ENCODE measurements at regions not wholly inside any gene's neighbourhood (a gene's known extent, or its start where the extent isn't known, plus 50 kb on each side); places are given as distances from the start of the nearest gene placed in this dataset.
A peak's percentile ranks its signal among the peaks of the same experiment; 100 is the strongest.

- no peak for DNase-seq (ENCODE audit: extremely low read depth in 1 of 2, low read depth in 1 of 2)
Observed at GRCh38 chr10:91127341-91128082, 93.0 kb upstream of the PCGF5 start.

- no peak for DNase-seq (ENCODE audit: extremely low read depth in 1 of 2, low read depth in 1 of 2)
Observed at GRCh38 chr10:91135113-91135512, 85.3 kb upstream of the PCGF5 start.

- DNase-seq (ENCODE audit: extremely low read depth in 1 of 2, low read depth in 1 of 2), result no peak
Observed at GRCh38 chr10:91137011-91137643, 83.3 kb upstream of the PCGF5 start.

- no peak for DNase-seq (ENCODE audit: extremely low read depth in 1 of 2, low read depth in 1 of 2)
Observed at GRCh38 chr10:91137822-91138221, 82.6 kb upstream of the PCGF5 start.

GRCh38 chr10:91140995-91141549 is 79.4 kb upstream of the PCGF5 start:
- no peak for DNase-seq (ENCODE audit: extremely low read depth in 1 of 2, low read depth in 1 of 2)

GRCh38 chr10:91144961-91145360 is 75.5 kb upstream of the PCGF5 start:
- no peak for DNase-seq (ENCODE audit: extremely low read depth in 1 of 2, low read depth in 1 of 2)

GRCh38 chr10:91146146-91146545 is 74.3 kb upstream of the PCGF5 start:
- DNase-seq (ENCODE audit: extremely low read depth in 1 of 2, low read depth in 1 of 2), result no peak

- DNase-seq (ENCODE audit: extremely low read depth in 1 of 2, low read depth in 1 of 2), result no peak
Observed at GRCh38 chr10:91149550-91149949, 70.9 kb upstream of the PCGF5 start.

GRCh38 chr10:91150631-91151030 is 69.8 kb upstream of the PCGF5 start:
- DNase-seq (ENCODE audit: extremely low read depth in 1 of 2, low read depth in 1 of 2), result no peak

- no peak for DNase-seq (ENCODE audit: extremely low read depth in 1 of 2, low read depth in 1 of 2)
Observed at GRCh38 chr10:91153508-91153907, 67.0 kb upstream of the PCGF5 start.

- DNase-seq (ENCODE audit: extremely low read depth in 1 of 2, low read depth in 1 of 2), result no peak
Observed at GRCh38 chr10:91154842-91155241, 65.6 kb upstream of the PCGF5 start.

- no peak for DNase-seq (ENCODE audit: extremely low read depth in 1 of 2, low read depth in 1 of 2)
Observed at GRCh38 chr10:91156196-91156595, 64.3 kb upstream of the PCGF5 start.

GRCh38 chr10:91159254-91159783 is 61.1 kb upstream of the PCGF5 start:
- no peak for DNase-seq (ENCODE audit: extremely low read depth in 1 of 2, low read depth in 1 of 2)

- DNase-seq (ENCODE audit: extremely low read depth in 1 of 2, low read depth in 1 of 2), result peak in 1 of 2 donors; percentile 4
Observed at GRCh38 chr10:91162050-91162494, 58.4 kb upstream of the PCGF5 start.

- DNase-seq (ENCODE audit: extremely low read depth in 1 of 2, low read depth in 1 of 2), result peak; percentile 52 to 73
Observed at GRCh38 chr10:91162495-91163268, 57.8 kb upstream of the PCGF5 start.

GRCh38 chr10:91163269-91163868 is 57.1 kb upstream of the PCGF5 start:
- peak; percentile 63 to 66 for DNase-seq (ENCODE audit: extremely low read depth in 1 of 2, low read depth in 1 of 2)

- peak; percentile 52 to 56 for DNase-seq (ENCODE audit: extremely low read depth in 1 of 2, low read depth in 1 of 2)
Observed at GRCh38 chr10:91163869-91164474, 56.5 kb upstream of the PCGF5 start.

- no peak for DNase-seq (ENCODE audit: extremely low read depth in 1 of 2, low read depth in 1 of 2)
Observed at GRCh38 chr10:91164520-91165065, 55.9 kb upstream of the PCGF5 start.

- DNase-seq (ENCODE audit: extremely low read depth in 1 of 2, low read depth in 1 of 2), result no peak
Observed at GRCh38 chr10:91167406-91167805, 53.1 kb upstream of the PCGF5 start.

GRCh38 chr10:91170418-91170817 is 50.0 kb upstream of the PCGF5 start:
- DNase-seq (ENCODE audit: extremely low read depth in 1 of 2, low read depth in 1 of 2), result no peak

Measured in activated CD8-positive, alpha-beta memory T cell treated with anti-CD3 and anti-CD28 coated beads for 1 hour (primary cell).